BE2C (cell line): ENCODE measurements at regions not wholly inside any gene's neighbourhood (a gene's known extent, or its start where the extent isn't known, plus 50 kb on each side); places are given as distances from the start of the nearest gene placed in this dataset.

Experiments
- DNase-seq: peaks from one replicate; pipeline ENCODE4 v3.0.0-alpha.2; 2020
- H3K27me3 ChIP-seq: fragments of 250-450 bp; sonication (Bioruptor Pico); 2 replicates; pipeline ENCODE4 v1.5.1; 2020; ENCODE audit warnings: mild to moderate bottlenecking
- H3K36me3 ChIP-seq: fragments of 250-450 bp; sonication (Bioruptor Pico); 2 replicates; pipeline ENCODE4 v1.5.1; 2020; ENCODE audit warnings: mild to moderate bottlenecking
- H3K4me1 ChIP-seq: fragments of 250-450 bp; sonication (Bioruptor Pico); 2 replicates; pipeline ENCODE4 v1.5.1; 2020
- H3K4me3 ChIP-seq: 2 replicates; pipeline ENCODE4 v1.5.1; 2011; ENCODE audit warnings: low read depth, low read length
- H3K9me3 ChIP-seq: fragments of 250-450 bp; sonication (Bioruptor Pico); 2 replicates; pipeline ENCODE4 v1.5.1; 2020
- CTCF ChIP-seq: IDR thresholded peaks from 2 replicates; pipeline ENCODE4 v1.5.1; 2012; ENCODE audit warnings: mild to moderate bottlenecking, low read depth, low read length

- no peak overlapping the region for H3K4me3 ChIP-seq
- H3K9me3 ChIP-seq, result no peaks in the 10 kb centered on the region
- TF ChIP-seq CTCF, result no peak
- no peaks in the 10 kb centered on the region for H3K36me3 ChIP-seq
- H3K4me1 ChIP-seq, result peaks cover 12% of the 10 kb centered on the region
- DNase-seq, result no peak
- H3K27me3 ChIP-seq, result no peaks in the 10 kb centered on the region
These were observed 70.4 kb downstream of the TMEM100 start for GRCh38 chr17:55652114-55652823.

- H3K4me1 ChIP-seq, result no peaks in the 10 kb centered on the region; the same call in 1 of the 2 replicates
- no peaks in the 10 kb centered on the region for H3K27me3 ChIP-seq
- TF ChIP-seq CTCF, result no peak
These were observed 72.6 kb downstream of the TMEM100 start for GRCh38 chr17:55649957-55650597.

GRCh38 chr17:55648086-55648485, 74.6 kb downstream of the TMEM100 start:
- no peak overlapping the region for H3K4me3 ChIP-seq
- no peaks in the 10 kb centered on the region for H3K27me3 ChIP-seq
- H3K9me3 ChIP-seq, result no peaks in the 10 kb centered on the region
- no peak for TF ChIP-seq CTCF
- H3K4me1 ChIP-seq, result no peaks in the 10 kb centered on the region; the same call in 1 of the 2 replicates
- no peak for DNase-seq
- no peaks in the 10 kb centered on the region for H3K36me3 ChIP-seq

More at GRCh38 chr17:55649957-55650597, 72.6 kb downstream of the TMEM100 start:
- H3K36me3 ChIP-seq, result no peaks in the 10 kb centered on the region
- DNase-seq, result no peak
- no peak overlapping the region for H3K4me3 ChIP-seq
- H3K9me3 ChIP-seq, result no peaks in the 10 kb centered on the region

- DNase-seq, result no peak
- TF ChIP-seq CTCF, result no peak
- no peak overlapping the region for H3K4me3 ChIP-seq
- no peaks in the 10 kb centered on the region for H3K9me3 ChIP-seq
- H3K36me3 ChIP-seq, result no peaks in the 10 kb centered on the region
- no peaks in the 10 kb centered on the region for H3K27me3 ChIP-seq
- H3K4me1 ChIP-seq, result no peaks in the 10 kb centered on the region
These were observed 77.3 kb downstream of the TMEM100 start for GRCh38 chr17:55645361-55645760.

- Histone ChIP-seq H3K36me3 (no peaks in the 10 kb centered on the region), H3K4me1 (no peaks in the 10 kb centered on the region), H3K27me3 (no peaks in the 10 kb centered on the region), H3K9me3 (no peaks in the 10 kb centered on the region), H3K4me3 (no peak overlapping the region)
- TF ChIP-seq CTCF, result no peak
- DNase-seq, result no peak
These were observed 78.3 kb downstream of the TMEM100 start for GRCh38 chr17:55644346-55644745.

- no peak for TF ChIP-seq CTCF
- no peak for DNase-seq
- Histone ChIP-seq H3K4me3 (no peak overlapping the region), H3K36me3 (no peaks in the 10 kb centered on the region), H3K4me1 (no peaks in the 10 kb centered on the region), H3K9me3 (no peaks in the 10 kb centered on the region), H3K27me3 (no peaks in the 10 kb centered on the region)
These were observed 79.9 kb downstream of the TMEM100 start for GRCh38 chr17:55642741-55643140.
